ACHN (cell line): ENCODE measurements at regions not wholly inside any gene's neighbourhood (a gene's known extent, or its start where the extent isn't known, plus 50 kb on each side); places are given as distances from the start of the nearest gene placed in this dataset.

Experiments used
- DNase-seq: peaks from one replicate; pipeline ENCODE4 v3.0.0-alpha.2; 2015
- in situ Hi-C: cut with HindIII; loops from 2 replicates; pipeline ENCODE4 v1.10.0; 2017; ENCODE audit warnings: low sequenced_read_pairs, low pct_ligation_motif_present, low pct_unique_long_range_greater_than_20kb

DNA sequence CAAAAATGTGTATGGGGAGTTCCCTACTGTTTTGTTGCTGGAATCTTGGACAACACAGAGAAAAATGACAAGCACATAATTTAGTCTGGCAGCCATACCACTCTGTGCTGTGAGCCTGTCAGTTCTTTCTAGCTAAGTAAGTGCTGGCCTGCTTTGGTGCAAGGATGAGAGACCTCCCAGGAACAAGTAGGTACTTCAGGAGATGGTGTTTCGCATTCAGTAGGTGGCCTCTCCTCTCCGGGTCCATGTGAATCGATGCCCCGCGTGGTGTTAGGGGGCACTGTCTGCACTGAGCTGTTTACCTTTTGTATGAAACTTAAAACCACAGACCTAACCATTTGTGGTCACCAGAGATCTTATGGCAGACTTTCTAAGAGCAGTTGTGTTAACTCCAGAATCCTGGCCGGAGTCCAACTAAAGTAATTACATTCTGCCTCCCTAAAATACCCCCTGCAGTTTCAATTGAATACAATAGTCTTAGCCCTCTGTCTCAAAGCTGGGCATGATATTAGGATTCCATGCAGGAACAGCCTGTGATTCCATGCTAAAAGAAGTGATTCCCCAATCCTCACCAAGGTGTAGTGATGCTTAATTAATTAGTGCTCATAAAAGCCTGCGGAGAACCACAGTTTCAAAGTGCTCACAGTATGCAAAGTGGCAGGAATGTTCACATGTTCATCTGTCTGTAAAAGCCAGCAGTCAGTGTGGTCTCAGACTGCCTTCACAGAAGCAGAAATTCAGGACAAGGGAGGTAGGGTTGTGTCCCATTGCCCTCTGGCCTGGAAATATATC lies 64.2 kb downstream of the LLPH start:
- peak; percentile 19 for DNase-seq
- in situ Hi-C loops, result no loop called here

DNA sequence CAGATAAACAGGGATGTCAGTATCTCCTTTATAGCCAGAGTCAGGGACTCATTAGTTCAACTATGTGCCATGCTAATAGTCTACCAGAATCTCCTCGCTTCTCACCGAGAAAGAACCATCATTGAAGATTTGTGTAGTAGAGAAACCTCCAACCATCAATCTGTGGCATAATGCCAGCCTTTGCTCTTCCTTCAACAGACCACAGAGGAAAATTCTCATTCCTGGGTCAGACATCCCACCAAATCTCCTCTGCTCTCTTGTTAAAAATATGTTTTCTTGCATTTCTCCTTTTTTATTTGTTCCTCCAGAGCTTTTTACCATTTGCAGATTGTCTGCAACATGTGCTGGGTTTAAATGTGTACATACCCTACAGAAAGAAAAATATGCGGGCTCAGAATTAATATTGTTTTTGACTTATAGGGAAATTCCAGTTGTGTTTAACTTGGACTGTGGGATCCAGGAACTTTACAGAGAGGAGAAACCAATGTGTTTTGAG lies 64.9 kb downstream of the LLPH start:
- DNase-seq, result no peak
- in situ Hi-C loops, result no loop called here

DNA sequence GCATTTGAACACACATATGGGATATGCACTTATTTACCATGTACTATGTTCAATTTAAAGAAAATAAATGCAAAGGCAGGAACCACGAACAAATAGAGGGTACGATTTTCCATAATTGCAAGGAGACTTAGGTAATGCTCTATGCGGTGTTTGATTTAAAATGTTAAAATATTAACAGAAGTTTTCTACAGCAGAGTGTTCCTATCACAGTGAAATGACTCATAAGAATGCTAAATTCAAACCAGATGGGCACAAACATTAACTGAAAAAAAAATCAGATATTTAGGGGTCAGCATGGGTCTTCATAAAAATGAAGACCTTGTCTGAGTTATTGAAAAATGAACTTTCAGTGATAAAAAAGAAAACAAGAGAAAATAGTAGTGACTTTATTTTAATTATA lies 65.4 kb downstream of the LLPH start:
- peak; percentile 28 for DNase-seq
- in situ Hi-C loops, result no loop called here

DNA sequence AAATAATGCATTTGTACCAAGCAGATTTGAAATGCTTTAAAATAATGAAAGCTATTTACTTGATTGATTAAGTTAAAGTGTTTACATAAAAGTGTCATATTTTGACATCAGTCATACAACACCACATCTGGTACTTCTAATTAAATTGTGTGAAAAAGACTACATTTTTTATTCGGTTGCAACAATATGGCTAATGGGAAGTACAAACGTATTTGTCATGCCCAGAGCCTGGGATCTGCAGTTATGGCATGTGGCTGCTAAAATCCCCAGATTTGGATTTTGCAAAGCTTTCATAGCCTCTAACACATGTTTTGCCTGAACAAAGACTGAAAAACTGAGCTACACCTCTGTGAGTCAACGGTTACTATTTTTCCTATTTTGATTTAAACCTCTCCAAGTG lies 66.6 kb downstream of the LLPH start:
- in situ Hi-C loops, result no loop called here
- DNase-seq, result no peak

DNA sequence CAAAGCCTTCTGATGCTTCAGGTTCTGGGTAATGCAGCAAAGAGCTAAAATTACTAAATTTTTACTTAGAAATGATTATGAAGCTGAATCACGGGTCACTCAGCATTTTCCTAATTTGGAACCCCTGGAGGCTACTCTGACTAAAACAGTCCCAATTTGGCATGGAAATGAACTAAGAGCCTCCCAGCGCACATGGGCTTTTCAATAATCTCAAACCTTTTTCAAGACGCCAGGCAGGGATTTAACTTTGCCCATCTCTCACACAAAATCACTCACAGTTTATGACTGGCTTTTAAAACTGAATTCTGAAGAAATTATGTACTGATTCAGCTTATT lies 68.3 kb downstream of the LLPH start:
- in situ Hi-C loops, result no loop called here
- DNase-seq, result no peak

DNA sequence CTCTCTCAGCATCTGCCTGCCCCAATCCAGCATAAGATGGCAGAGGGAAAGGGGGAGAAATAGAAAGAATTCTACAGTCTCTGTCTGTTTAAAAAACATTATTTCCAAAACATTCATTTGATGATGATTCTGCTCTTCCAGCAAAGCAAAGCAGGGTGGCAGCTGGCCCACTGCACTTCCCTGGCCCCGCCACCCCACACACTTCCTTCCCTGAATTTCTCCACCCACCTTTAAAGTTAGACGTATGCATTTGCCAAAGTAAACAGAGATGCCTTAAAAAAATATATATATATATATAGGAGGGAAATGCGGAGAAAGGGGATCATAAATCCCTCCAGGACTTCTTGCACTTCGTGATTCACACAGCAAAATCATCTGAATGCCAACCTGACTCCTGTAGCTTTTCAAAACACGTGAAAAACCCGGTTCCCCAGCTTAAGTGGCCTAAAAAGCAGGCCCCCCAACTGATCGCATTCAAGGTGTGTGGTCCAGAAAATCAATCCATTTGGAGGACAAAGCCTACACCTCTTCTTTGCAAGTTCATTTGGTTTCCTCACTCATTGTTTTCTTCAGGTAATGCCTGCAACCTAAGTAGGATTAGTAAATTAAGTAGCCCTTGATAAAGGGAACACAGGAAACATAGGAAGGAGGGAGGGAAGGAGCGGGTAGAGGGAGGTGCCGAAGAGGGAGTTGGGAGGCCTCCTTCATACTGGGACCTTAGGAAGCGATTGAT lies 68.8 kb downstream of the LLPH start:
- in situ Hi-C loops, result no loop called here
- no peak for DNase-seq

DNA sequence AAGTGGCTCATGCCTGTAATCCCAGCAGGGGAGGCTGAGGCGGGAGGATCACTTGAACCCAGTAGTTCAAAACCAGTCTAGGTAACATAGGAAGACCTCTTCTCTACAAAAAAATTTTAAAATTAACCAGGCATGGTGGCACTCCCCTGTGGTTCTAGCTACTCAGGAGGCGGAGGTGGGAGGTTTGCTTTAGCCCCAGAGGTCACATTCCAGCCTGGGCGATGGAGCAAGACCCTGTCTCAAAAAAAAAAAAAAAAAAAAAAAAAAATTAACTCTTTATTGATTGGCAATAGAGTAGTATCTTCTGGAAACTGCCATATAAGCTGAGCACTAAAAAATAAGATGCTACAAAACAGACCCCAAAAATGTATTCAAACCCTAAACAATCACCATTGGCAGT lies 69.5 kb downstream of the LLPH start:
- no peak for DNase-seq

DNA sequence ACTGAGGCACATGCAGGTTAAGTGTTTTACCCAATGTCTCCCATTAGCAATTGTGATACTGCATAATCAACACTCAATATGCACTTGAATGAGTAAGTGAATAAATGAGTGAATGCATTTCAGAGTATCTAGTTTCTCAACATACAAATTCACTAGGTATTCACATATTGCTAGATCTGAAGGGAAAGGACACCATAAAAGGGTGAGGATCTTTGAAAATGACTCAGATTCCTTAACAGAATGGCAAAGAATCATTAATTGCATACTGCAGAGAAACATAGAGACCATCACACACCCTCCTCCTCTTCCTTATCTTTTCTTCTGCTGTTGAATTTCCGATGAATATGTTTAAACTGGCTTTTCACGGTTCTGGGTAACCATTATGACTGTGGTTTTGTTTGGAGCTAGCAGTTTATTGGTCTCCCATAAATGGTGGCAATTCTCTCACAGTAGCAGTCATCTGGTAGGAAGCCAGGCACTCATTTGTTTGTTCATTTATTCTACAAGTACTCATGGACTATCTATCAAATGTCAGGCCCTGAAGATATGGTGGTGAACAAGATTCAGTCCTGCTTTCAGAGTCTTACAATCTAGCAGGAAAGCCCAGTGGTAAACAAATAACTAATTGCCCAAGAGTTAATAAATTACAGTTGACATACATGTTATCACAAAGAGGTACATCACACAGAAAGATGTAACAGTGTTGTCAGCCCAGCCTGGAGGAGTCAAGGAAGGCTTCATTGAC lies 70.2 kb downstream of the LLPH start:
- in situ Hi-C loops, result no loop called here
- no peak for DNase-seq

More for the DNA sequence above, 69.5 kb downstream of the LLPH start:
- in situ Hi-C loops, result no loop called here

DNA sequence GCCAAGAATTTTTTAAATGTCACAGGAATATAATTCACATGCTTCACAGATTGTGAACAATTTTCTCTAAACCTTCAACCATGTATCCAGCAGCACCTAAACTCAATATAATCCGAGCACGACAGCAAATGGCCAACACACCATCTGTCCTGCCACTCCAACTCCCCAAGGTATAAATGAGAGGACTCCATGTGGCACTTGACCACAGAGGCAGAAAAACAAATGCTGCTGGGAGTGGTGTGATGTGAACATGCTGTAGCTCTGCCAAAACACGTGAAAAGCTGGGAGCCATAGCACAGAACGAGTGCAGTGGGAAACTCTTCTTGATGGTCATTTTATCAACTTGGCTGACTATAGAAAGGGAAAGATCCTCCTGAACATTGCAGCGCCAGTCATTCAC lies 70.9 kb downstream of the LLPH start:
- no peak for DNase-seq
- in situ Hi-C loops, result no loop called here

DNA sequence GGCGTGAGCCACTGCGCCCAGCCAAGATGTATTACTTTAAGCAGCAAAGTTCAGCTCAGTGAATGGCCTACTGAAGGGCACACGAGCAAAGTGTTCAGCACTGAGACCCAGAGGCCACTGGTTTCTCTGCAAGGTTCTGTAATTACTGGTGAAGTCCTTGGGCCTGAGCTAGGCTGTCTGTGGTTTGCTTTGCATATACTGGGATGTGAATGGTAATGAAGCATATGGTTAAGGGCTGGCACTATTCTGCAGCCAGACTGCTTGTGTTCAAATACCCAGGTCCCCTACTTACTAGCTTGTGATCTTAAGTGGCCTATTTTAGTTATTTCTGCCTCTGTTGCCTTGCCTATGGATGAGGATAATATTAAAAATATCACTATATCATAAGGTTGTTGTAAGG lies 72.0 kb downstream of the LLPH start:
- in situ Hi-C loops, result no loop called here
- DNase-seq, result no peak

DNA sequence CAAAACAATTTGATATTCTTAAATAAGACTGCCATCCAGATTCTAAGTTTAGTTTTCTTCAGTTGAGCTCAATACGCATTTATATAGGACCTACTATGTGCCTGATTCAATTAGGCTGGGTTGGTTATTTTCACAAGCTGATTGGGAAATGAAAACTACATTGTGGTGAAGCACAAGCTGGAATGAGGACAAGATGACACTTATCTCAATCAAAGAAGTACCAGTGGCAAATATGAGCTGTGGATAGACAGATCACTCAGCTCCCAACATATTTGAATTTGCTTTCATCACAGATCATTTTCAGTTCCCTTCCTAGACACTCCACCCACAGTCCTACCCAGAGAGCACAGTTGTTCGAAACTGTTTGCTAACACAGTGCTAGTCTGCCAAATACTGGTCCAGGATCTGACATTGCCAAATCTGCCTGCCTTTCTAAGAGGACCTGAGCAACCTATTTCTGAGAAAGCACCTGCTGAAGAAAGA lies 74.7 kb downstream of the LLPH start:
- DNase-seq, result no peak
- in situ Hi-C loops, result no loop called here

DNA sequence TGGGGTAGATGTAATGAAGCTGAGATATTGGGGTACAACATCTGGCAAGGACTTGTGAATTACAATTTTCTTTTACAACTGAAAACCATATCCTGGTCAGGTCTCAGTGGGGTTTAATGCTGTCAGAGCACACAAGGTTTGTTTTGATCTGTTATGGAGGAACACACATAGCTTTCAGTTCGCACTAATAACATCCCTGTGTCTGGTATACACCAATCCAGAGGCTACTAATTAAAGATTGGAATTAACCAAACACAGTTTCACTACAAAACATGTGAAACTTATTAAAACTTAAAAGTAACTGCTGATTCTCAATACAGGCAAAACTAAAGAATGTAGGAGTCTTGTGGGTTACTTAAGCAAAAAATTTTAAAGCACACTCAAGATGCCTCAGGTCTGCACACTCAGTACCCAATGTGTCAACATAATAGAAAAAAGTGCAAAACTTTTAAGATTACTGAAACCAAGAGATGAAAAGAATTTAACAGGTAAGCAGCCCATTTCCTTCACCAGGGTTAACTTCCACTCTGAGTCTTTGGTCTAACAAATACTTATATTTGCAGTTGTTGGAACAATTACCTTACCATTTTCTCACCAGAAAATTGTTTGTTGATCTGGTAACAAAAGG lies 77.4 kb downstream of the LLPH start:
- no peak for DNase-seq
- in situ Hi-C loops, result no loop called here

DNA sequence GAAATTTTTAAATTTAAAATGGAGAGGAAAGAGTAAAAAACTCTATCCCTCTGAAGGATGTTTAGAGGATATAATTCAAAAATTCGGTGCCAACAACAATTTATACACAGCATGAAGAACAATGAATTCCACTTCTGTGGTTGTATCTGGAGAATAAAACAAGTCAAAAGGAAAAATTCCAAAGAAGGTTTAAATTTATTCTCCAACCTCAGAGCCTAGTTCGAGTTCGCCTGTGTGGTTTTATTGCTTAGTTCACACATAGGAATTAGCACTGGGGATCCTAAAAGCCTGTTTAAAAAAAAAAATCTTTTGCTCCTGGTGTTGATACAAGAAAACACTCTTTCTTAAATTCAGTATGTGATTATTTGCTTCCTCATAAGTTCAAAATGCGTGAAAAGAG lies 79.2 kb downstream of the LLPH start:
- in situ Hi-C loops, result no loop called here
- no peak for DNase-seq

DNA sequence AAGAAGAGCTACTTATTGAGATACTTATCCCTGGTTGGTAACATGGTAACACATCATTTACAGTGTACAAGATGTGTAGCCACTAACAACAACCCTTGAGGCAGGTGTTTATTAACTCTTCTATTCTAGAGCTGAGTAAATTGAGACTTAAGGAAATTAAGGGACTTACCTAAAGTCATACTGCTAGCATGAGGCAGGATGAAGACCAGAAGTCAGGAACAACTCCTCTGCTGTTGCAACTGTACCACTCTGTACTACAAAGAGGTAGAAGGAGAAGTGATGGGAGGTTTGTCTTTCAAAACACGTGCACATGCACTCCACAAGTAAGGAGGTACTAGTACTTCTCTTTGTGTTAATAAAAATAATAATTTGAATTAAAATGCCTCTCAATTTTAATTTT lies 79.9 kb downstream of the LLPH start:
- no peak for DNase-seq
- in situ Hi-C loops, result no loop called here

DNA sequence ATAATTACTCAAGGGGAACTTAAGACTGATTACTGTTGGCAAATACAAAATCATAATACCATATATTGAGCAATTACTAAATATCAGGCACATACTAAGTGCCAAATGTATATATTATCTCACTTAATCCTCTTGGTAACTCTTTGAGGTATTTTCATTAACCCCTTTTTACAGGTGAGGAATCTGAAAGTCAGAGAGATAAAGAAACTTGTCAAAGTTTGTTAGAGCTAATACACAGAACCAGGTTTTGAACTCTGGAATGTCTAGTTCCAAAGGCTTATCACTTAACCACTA lies 80.3 kb downstream of the LLPH start:
- in situ Hi-C loops, result no loop called here
- DNase-seq, result no peak

DNA sequence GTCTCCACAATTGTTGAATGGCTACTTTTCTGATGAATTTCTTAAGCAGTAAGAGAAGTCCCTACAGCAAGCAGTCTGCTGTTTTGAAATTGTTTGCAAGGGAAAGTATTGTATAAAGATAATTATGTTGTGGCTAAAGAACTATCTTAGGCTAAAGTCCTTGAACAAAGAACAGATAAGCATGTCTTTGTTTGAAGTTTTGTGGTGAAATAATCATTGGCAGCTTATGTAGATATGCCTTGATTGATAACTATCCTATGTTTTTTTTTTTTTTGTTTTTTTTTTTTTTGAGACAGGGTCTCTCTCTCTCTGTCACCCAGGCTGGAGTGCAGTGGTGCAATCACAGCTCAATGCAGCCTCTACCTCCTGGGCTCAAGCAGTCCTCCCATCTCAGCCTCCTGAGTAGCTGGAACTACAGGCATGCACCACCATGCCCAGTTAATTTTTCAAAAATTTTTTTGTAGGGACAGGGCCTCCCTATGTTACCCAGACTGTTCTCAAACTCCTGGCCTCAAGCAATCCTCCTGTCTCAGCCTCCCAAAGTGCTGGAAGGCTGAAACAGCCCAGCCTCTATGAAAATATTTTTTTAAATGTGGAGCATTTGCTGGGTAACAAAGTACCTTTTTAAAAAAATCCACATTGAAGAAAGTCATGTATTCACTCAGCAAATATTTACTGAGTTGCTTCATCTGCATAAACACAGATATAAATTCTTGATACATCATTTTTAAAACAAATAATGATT lies 80.8 kb downstream of the LLPH start:
- in situ Hi-C loops, result no loop called here
- no peak for DNase-seq

DNA sequence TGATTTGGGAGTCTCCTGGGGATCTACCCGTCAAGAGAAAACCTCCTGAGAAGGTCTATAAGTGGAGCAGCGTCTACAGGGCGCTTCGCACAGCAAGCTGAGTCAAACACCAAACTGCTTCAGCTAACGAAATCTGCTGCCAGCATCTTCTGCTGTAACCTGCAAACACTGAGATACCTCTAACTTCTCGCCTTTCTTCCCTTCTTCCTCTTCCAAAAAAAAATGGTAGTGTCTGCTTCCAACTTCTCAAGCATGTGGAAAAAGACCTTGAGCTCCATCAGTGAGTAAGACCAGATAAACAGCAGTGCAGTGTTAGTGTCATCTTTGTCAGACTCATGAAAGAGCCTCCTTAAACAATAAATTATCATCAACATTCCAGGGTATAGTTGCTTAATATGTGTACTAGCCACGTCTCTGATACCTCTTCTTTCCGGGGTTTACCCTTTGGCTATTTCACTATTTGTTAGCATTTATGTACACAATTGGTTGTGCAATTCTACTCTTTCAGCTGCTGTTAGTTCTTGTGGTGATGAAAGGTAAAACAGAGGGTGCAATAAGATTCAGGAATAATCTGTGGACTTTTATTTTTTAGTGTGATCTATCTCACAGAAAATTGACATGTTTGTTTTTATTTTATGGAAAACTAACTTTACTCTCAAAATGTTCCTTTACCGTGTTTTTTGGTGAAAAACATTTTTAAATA lies 81.6 kb downstream of the LLPH start:
- DNase-seq, result no peak
- in situ Hi-C loops, result no loop called here

DNA sequence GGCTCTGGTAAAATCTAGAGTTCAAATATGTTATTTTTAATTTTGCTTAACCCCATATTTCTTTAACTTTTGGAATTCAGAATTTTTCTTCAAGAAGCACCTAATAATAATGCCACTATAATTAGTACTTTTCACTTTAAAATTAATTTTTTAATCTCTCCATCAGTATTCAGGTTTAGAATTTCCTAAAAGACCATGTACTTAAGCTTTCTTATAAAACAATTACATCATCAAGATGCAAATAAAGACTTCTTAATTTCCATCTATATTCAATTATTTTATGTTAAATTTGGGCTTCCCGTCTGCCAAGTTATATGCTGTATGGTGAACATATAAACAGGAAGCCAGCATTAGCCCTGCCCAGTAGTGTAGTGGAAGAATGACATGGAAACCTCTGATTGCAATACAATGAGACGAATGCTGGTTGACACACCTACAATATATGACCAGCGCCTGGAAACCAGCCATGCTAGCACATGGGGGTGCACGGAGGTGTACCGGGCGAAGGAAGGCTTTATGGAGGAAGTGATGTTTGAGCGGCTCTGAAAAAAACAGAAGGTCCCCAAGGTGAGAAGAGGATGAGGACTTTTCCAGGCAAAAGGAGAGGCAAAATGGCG lies 82.2 kb downstream of the LLPH start:
- DNase-seq, result no peak
- in situ Hi-C loops, result no loop called here
